ENCODE measurements at regions not wholly inside any gene's neighbourhood (a gene's known extent, or its start where the extent isn't known, plus 50 kb on each side); places are given as distances from the start of the nearest gene placed in this dataset.
"Not testable (repeated sequence)": the region's sequence is repeated elsewhere in the genome, so short reads cannot be mapped to it uniquely, and the experiment has no call there.

DNA sequence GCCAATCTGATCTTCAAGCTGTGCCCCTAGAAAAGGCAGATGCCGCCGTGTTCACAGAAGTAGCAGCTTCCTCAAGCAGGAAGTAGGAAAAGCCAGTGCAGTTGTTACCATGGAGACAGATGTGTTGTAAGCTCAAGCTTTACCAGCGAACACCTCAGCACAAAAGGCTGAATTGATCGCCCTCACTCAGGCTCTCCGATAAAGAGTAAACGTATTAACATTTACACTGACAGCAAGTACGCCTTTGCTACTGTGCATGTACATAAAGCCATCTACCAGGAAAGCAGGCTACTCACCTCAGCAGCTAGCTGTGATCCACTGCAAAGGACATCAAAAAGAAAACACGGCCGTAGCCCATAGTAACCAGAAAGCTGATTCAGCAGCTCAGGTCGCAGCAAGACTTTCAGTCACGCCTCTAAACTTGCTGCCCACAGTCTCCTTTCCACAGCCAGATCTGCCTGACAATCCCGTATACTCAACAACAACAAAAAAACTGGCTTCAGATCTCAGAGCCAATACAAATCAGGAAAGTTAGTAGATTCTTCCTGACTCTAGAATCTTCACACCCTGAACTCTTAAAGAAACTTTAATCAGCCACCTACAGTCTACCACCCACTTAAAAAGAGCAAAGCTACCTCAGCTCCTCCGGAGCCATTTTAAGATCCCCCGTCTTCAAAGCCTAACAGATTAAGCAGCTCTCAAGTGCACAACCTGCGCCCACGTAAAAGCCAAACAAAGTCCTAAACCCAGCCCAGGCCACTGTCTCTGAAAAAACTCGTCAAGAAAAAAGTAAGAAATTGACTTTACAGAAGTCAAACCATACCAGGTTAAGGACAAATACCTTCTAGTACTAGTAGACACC, 160.0 kb downstream of the DEFB131A start:
- not testable (repeated sequence) for DNase-seq (ENCODE audit: low read depth in 2 of 2)

DNA sequence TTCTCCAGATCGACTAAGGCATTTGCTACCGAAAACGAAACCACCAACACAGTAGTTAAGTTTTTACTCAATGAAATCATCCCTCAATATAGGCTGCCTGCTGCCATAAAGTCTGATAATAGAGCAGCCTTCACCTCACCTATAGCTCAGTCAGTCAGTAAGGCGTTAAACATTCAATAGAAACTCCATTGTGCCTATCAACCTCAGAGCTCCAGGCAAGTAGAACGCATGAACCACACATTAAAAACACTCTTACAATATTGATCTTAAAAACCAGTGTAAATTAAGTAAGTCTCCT, 160.6 kb downstream of the DEFB131A start:
- DNase-seq (ENCODE audit: low read depth in 2 of 2), result not testable (repeated sequence)

DNA sequence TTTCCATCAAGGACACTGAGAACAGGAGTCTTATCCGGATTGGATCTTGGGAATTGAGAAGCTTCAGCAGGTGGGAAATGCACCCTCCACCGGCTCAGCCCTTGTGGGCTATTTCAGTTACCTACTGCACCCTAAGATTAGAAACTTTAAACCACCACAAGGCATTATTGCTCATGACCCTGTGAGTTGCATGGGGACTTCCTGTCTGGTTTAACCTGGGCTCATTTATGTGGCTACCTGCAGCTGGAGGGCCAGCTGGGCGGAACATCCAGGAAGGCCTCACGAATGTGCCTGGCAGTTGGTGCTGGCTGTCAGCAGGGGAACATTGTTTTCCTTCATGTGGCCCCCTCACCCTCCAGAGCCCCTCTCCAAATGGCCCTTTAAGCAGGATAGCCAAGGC, 164.1 kb downstream of the DEFB131A start:
- DNase-seq (ENCODE audit: low read depth in 2 of 2), result no peak

DNA sequence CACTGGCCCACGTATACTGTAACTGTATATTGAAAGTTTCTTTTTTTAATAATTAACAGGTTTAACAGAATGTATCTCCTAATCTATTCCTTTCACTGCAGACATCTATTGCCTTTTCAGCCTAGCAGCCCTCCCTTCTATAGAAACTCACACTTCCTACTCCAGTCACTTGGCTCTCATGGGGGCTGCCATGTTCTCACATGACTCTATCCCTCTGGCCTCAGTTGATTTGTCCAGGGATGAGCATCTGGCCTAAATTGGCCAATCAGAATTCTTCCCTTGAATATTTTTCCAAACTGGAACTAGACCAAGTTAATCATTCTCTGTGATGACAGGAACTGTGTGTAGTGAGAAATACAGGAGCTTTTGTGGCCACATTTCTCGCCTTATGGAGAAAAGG, 166.1 kb downstream of the DEFB131A start:
- DNase-seq (ENCODE audit: low read depth in 2 of 2), result not testable (repeated sequence)

DNA sequence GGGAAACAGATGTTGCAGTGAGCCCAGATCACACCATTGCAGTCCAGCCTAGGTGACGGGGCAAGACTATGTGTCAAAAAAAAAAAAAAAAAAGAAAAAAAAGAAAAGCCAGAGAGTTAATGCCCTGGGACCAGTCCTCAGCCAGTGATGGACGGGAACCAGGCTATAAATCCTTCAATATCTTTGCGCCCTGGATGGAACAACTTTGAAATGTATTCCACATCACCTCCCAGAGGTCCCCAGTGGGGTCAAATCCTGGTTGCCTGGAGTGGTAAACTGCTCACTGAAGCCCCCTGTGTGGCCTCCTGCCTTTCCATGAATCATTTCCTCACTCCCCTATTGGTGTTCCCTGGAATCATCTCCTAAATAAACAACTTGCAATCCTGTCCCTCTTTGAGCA, 166.9 kb downstream of the DEFB131A start:
- DNase-seq (ENCODE audit: low read depth in 2 of 2), result no peak

DNA sequence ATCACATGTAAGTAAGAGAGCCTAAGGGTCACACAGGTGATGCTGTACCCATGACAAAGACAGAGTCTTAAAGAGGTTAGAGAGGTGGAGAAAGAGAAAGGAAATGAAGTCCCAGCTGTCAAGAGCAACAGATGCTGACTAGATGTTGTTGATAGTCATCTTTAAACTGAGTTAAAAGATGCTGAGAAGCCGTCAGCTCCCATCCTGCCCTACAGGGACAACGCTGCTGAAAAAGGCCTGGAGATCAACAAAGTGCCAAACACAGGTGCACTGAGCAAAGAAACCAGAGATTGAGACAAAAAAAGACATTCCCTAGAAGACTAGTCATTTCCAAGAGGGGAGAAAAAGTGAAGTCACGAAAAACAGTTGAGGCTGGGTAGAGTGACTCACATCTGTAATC, 145.0 kb upstream of the DRD5 start:
- not testable (repeated sequence) for DNase-seq (ENCODE audit: low read depth in 2 of 2)

DNA sequence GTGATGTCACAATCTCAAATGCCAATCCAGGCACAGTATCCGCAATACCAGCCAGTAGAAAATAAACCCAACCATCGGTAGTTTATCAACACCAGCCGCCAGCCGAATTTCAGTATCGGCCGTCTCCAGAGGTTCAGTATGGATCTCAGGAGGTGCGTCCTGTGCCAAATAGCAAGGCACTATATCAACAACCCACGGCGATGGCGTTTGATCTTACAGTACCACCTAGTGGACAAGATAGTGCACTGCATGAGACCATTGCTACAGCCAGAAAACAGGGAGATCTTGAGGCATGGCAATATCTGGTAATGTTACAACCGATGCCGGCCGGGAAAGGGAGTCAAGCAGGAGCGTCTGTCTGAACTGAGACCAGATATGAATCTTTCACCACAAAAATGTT, 121.8 kb upstream of the DRD5 start:
- DNase-seq (ENCODE audit: low read depth in 2 of 2), result peak in 1 of 2 donors; percentile 1

DNA sequence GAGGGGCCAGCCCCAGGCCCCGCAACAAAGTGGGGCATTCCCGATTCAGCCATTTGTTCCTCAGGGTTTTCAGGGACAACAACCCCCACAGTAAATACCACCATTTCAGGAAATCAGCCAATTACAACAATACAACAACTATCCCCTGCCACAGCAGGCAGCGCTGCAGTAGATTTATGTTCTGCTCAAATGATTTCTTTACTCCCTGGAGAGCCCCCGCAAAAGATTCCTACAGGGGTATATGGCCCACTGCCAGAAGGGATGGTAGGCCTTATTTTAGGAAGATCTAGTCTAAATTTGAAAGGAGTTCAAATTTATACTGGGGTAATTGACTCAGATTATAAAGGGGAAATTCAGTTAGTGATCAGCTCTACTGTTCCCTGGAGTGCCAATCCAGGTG, 120.5 kb upstream of the DRD5 start:
- peak in 1 of 2 donors; percentile 2 for DNase-seq (ENCODE audit: low read depth in 2 of 2)

DNA sequence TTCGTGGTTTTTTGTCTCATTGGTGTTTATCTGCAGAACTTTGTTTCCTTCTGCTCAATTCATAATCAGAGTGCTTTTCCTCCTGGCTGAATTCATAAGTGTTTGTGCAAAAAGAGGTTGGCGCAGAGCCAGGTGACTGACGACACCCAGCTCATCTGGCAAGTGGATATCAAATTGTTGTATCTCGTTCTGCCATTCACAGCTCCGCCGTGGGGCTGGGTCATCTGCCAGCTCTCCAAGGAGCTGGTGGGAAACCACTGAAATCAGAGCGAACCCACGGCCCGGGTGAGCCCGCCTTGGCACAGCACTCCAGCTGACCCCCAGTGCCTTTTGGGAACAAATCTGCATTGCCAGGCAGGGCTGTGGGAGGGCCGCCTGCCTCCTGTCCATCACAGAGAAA, 110.7 kb upstream of the DRD5 start:
- DNase-seq (ENCODE audit: low read depth in 2 of 2), result not testable (repeated sequence)

DNA sequence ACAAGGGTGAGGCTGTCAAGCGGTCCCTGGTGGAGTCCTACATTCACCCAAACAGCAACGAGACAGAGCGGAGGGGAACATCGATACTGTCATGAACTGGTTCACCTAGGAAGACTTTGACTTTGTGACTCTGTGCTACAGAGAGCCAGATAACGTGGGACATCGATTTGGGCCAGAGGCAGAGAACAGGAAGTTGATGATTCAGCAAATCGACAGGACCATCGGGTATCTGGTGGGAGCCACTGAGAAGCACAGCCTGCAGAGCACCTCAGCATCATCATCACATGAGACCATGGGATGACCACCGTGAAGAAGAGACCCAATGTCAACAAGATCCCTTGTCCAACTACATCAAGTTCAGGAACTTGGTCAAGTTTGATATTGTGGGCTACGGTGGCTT, 104.1 kb upstream of the DRD5 start:
- not testable (repeated sequence) for DNase-seq (ENCODE audit: low read depth in 2 of 2)

DNA sequence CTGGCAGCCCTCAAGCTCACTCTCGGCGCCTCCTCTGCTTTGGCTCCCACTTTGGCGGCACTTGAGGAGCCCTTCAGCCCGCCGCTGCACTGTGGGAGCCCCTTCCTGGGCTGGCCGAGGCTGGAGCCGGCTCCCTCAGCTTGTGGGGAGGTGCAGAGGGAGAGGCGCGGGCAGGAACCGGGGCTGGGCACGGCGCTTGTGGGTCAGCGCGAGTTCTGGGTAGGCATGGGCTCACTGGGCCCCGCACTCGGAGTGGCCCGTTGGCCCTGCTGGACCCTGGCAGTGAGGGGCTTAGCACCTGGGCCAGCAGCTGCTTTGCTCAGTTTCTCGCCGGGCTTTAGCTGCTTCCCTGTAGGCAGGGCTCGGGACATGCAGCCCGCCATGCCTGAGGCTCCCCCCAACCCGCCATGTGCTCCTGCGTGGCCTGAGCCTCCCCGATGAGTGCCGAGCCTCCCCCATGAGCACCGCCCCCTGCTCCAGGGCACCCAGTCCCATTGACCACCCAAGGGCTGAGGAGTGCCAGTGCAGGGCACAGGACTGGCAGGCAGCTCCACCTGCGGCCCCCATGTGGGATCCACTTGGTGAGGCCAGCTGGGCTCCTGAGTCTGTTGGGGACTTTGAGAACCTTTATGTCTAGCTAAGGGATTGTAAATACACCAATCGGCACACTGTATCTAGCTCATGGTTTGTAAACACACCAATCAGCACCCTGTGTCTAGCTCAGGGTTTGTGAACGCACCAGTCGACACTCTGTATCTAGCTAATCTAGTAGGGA, 101.5 kb upstream of the DRD5 start:
- DNase-seq (ENCODE audit: low read depth in 2 of 2), result no peak

DNA sequence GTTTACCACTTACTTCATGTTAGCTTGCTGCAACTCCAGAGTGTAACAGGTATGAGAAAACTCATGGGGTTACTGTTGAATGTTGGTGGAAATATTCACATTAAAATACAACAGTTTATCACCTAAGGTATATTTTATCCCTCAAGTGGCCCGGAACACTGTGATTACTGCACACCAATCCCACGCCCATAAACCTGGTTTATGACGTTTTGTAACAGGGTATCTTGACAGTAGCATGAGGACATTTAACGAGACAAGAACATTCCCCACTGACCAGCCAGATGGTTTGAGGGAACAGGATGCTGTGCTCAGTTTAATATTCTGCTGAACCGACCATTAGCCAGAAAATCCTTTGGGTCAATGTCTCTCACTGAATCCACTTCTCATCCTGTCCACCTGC, 98.3 kb upstream of the DRD5 start:
- DNase-seq (ENCODE audit: low read depth in 2 of 2), result not testable (repeated sequence)

DNA sequence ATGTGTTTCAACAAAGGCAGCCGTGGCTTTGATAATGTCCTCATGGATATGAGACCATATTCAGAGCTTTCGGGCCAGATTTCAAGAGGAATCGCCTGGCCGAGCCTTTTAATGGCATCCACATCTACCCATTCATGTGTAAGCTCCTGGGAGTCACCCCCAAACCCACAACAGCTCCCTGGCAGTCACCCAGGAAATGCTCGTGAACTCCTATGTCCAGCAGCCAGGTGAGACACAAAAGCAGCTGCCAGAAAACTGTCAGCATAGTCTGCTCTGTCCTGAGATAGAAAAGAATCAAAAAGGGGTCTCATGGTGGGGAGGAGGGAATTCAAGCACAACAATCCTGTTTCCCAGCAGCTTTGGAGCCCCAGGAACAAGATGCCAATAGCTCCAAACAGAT, 96.4 kb upstream of the DRD5 start:
- not testable (repeated sequence) for DNase-seq (ENCODE audit: low read depth in 2 of 2)

DNA sequence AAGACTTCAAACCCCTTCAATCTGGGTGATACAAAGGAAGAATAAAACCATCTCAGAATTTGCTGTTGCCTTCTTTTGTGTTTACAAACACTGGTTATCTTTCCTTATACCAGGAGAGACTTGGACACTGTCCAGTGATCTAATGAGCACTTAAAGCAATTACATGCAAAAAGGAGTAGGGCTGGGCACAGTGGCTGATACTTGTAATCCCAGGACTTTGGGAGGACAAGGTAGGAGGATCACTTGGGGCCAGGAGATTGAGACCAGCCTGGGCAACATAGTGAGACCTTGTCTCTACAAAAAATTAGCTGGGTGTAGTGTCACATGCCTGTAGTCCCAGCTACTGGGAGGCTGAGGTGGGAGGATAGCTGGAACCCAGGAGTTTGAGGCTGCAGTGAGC, 95.7 kb upstream of the DRD5 start:
- no peak for DNase-seq (ENCODE audit: low read depth in 2 of 2)

DNA sequence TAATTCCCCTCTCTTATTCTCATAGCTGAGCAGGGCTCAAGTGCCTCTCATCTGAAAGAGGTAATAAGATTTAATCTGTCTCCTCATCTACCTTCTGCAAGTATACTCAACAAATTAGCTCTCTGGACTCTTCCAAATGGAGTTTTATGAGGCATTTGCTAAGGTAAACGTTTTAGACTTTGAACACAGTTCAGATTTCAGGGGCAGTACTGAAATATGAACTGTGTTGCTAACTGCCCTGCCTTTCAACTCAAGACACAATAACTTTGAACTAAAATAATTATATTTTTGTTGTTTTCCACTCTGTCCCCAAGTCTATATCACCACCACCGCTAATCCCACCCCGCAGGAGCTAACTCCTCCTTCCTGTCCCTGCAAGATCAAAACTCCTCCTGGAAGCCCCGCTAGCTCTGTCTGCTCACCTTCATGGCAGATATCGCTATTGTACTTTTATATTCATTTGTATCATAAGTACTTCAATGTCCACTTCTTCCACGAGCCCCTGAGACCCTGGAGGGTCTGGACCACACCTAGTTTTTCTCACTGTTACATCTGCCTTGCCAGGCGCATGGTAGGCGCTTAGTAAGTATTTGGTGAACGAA, 90.7 kb upstream of the DRD5 start:
- not testable (repeated sequence) for DNase-seq (ENCODE audit: low read depth in 2 of 2)

DNA sequence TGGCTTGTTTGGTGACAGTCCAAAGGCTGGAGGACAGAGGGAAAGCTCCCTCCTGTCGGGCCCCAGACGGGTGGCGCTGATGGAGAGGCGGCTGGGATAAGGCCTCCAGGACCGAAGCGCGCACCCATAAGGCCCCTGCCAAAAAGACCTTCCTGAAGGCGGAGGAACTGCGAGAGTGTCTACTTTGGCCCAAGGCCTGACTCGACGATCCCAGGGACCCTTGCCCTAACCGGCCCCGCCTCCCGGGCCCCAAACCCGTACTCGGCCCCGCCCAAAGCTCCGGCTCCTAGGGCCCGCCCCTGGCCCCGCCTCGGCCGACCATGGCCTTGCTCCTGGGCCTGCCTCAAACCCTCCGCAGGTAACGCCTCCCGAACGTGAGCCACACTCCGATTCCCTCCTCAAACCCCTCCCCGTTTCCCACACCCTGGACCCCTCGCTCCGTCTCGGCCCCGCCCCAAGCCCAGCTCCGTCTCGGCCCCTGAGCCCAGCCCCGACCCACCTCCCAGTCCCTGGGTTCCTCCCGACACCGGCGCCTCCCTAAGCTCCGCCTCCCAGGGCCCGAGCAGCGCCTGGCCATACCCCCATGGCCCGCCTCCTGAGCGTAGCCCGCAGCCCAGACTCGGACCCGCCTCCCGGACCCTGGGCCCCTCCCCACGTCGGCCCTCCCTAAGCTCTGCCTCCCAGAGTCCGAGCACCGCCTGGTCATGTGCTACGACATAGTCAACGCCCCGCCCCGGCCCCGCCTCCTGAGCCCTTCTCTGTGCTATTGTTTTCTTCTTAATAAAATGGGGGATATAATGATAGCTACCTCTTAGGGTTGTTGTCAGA, 90.0 kb upstream of the DRD5 start:
- DNase-seq (ENCODE audit: low read depth in 2 of 2), result peak; percentile 72 to 88

DNA sequence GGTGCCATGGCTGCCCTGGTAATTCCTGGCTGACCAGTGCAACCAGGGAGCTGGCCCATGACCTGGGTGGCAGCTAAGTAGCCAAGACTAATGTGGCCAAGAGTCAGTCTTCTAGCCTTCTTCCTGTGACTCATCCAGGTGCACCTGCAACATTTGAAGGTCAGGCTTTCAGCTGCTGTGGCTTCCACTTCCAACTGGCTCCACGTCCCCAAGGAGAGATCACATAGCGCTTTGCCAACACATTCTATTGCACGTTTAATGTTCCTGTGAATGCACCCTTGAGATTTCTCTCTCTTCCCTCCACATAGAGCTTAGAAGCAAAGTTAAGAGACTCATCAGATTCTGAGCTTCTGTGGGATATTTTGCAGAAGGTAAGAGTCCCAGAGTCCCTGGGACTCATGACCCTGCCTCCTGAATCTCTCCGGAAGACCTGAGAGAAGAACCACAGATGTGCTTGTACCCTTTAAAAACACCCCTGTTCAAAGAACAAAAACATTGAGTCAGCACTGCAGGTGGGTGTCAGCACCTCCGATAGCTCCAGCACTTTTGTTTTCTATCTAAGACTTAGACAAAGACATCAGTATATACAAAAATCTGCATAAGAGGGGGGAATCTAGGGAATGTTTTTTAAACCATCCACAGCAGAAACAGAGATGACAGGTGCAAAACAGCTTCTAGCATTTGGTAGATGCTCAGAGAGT, 88.5 kb upstream of the DRD5 start:
- not testable (repeated sequence) for DNase-seq (ENCODE audit: low read depth in 2 of 2)

DNA sequence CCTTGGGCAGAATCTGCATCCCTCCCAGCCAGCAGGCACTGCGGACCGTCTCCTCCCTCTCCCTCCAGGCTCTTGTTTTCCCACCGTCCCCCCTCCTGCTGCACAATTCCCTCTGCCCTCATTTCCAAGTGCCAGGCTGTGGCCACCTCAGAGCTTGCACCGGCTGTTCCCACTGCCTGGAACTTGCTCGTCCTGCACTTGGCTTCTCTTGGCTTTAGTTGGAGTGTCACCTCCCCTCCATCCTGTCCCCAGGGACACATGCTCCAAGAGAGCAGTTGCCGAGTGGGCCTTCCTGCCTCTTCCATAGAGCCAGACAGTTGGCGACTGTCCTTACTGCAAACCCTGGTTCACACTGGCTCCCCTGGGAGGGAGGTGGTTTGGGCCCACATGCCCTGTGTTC, 87.0 kb upstream of the DRD5 start:
- not testable (repeated sequence) for DNase-seq (ENCODE audit: low read depth in 2 of 2)

DNA sequence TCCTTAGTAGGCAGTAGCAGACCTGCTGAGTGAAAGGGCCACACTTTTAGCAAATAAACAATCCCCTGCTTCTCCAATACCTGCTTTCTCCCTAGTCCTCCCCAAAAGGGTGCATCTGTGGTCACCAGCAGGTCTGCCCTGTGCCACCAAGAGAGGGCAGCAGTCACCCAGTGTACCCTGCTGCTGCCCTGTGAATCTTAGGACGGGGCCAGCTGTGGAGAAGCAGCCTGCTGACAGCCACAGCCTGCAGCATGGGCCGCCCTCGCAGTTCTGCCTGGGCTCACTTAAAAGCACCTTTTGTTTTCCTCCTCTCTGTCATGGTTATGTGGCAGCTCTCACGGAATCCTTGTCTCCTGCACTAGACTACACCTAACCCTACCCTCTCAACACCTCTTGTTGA, 85.4 kb upstream of the DRD5 start:
- DNase-seq (ENCODE audit: low read depth in 2 of 2), result peak in 1 of 2 donors; percentile 17

DNA sequence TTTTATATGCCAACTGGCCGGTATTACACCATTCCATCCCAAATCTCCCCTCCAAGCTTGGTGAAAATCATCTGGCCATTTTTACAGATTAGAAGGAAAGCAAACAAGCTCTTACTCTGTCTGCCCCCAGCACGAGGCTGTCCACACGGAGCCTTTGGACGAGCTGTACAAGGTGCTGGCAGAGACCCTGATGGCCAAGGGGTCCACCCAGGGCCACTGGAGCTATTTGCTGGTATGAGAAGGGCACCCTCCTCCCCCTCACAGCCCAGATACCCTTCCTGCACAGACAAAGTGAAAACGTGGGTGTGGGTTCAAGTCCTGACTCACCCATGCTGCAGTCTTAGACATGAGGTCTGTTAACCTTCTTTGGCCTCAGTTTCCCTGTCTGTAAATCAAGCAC, 84.9 kb upstream of the DRD5 start:
- not testable (repeated sequence) for DNase-seq (ENCODE audit: low read depth in 2 of 2)

DNA sequence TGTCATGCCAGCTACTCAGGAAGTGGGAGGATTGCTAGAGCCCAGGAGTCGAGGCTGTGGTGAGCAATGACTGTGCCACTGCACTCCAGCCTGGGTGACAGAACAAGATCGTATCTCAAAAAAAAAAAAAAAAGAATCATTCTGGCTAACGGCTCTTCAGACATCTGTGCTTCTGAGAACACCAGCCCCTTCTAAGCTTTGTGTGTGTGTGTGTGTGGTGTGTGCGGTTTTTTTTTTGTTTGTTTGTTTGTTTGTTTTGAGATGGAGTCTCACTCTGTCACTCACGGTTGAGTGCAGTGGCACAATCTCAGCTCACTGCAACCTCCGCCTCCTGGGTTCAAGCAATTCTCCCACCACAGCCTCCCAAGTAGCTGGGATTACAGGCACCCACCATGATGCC, 79.4 kb upstream of the DRD5 start:
- not testable (repeated sequence) for DNase-seq (ENCODE audit: low read depth in 2 of 2)

Measured in dermis microvascular lymphatic vessel endothelial cell (primary cell).